GM12874 (cell line): ENCODE measurements at regions not wholly inside any gene's neighbourhood (a gene's known extent, or its start where the extent isn't known, plus 50 kb on each side); places are given as distances from the start of the nearest gene placed in this dataset.

Experiments used
- TF ChIP-seq, protein P1 (sequence below): IDR thresholded peaks from 2 replicates; pipeline ENCODE4 v1.5.1; 2011; ENCODE audit warnings: low read depth, mild to moderate bottlenecking, control low read depth, low read length, moderate library complexity; ENCODE audit not compliant: insufficient read depth

DNA sequence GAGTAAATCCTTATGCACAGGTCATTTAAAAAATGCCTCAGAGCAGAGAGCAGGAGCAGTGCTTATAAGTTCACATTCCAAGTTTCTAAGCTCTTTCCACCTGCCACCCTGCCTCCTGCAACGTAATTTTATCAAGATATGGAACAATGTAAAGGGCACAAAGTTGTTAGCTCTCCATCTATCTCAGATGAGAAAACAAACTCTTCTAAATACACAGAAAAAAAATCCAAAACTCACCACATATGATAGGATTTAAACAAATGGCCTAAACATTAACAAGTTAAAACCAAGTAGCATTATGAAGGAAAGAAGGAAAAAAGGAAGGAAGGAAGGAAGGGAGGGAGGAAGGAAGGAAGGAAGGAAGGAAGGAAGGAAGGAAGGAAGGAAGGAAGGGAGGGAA lies 1132.8 kb downstream of the GRM8 start:
- TF ChIP-seq, protein P1, sequence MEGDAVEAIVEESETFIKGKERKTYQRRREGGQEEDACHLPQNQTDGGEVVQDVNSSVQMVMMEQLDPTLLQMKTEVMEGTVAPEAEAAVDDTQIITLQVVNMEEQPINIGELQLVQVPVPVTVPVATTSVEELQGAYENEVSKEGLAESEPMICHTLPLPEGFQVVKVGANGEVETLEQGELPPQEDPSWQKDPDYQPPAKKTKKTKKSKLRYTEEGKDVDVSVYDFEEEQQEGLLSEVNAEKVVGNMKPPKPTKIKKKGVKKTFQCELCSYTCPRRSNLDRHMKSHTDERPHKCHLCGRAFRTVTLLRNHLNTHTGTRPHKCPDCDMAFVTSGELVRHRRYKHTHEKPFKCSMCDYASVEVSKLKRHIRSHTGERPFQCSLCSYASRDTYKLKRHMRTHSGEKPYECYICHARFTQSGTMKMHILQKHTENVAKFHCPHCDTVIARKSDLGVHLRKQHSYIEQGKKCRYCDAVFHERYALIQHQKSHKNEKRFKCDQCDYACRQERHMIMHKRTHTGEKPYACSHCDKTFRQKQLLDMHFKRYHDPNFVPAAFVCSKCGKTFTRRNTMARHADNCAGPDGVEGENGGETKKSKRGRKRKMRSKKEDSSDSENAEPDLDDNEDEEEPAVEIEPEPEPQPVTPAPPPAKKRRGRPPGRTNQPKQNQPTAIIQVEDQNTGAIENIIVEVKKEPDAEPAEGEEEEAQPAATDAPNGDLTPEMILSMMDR = no peak

DNA sequence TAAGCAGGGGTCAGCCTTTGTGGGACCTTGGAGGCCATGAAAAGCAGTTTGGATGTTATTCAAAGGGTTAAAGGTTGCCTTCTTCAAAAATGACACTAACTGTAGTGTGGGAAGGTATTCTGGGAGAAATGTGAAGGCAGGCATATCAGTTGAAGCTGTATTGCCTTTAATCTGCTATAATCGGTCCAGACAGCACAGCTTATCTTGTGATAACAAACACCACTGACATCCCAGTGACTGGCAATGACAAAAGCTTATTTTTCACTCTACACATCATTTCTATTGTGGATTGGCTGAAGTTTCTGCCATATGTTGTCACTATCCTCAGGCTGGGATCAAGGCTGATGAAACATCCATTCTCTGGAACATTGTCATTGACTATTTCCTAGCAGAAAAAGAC lies 1149.2 kb downstream of the GRM8 start:
- TF ChIP-seq, protein P1 = no peak

DNA sequence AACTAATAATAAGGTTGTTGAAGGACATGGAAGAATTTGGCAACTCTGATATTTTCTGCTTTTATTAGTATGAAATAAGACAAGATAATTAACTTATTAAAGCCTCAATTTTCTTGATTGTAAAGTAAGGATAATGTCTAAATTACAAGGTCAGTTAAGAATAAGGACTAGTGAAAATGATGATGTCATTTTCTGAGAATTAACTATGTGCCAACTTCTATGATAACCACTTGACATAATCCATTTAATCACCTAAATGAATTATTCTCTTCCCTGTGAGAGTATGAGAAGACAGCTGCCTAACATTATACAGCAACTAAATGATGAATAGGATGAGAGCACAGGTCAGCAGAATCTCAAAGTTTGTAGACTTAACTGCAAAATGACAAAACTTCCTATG lies 1153.4 kb upstream of the POT1 start:
- TF ChIP-seq, protein P1 = no peak

DNA sequence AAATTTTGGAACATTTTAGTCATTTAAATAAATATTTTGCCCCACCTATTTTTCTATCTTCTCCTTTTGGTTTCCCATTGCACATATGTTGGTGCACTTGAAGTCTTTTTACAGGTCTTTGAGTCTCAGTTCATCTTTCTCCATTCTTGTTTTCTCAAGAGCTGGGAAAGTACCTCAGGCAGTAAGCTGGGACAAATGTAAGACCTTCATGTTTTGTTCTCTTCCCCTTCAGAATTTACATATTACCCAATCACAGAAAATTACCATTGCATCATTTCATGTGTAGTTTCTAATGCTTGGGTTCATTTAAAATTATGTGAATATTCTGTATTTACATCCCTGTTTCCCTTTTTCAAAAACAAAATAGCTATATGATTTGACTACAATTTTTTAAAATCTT lies 1150.0 kb upstream of the POT1 start:
- TF ChIP-seq, protein P1 = no peak

DNA sequence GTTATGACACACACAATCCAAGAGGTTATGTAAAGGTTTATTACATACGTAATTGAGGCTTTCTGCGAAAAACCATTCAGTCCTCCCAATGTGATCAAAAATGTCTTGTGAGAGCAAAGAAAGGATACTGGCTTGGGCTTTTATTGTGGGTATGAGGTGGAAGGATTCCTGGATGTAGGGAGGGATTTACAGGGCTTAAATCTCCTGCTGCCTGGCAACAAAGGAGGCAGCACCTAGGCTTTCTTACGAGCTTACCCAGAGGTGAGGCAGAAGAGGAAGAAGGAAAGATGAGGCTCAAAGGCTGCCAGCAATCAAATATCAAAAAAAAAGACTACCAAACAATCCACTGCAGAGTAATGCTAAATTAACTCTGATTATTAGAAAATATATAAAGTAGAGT lies 1149.5 kb upstream of the POT1 start:
- TF ChIP-seq, protein P1 = no peak

DNA sequence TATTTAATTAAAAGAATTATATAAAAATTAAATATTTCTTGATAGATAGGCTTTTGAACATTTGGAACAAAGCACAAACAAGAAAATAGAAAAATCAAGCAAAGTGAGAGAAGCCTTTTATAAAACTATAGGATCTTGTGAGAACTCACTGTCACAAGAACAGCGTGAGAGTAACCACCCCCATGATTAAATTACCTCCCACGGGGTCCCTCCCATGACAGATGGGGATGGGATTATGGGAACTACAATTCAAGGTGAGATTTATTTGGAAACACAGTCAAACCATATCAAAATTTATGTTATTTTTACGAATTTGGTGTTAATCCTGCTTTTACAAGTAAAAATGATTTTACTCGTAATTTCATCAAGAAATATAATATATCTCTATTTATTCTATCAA lies 1136.1 kb upstream of the POT1 start:
- TF ChIP-seq, protein P1 = no peak

DNA sequence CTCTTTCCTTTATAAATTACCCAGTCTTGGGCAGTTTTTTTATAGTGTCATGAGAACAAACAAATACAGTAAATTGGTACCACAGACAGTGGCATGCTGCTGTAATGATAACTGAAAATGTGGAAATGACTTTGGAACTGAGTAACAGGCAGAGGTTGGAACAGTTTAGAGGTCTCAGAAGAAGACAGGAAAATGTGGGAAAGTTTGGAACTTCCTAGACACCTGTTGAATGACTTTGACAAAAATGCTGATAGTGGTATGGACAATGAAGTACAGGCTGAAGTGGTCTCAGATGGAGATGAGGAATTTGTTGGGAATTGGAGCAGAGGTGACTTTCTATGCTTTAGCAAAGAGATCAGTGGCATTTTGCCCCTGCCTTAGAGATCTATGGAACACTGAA lies 1128.4 kb upstream of the POT1 start:
- TF ChIP-seq, protein P1 = no peak

DNA sequence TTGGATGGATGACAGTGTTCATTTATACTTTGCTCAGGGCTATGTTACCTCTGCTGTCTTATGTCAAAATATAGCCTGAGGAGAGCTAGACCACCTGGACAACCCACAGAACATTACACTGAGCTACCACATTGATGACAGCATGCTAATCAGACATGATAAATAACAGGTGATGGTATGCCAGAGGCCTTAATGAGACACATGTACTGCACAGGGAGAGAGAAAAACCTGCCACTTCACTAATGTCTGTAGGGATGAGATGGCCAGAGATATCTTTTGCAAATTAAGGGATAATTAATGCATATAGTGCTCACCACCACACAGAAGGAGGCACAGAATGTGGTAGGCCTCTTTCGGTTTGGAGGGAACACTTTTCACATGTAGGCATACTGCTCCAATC lies 1122.6 kb upstream of the POT1 start:
- TF ChIP-seq, protein P1 = no peak
